ENCODE measurements at regions not wholly inside any gene's neighbourhood (a gene's known extent, or its start where the extent isn't known, plus 50 kb on each side); places are given as distances from the start of the nearest gene placed in this dataset.
"Not testable (repeated sequence)": the region's sequence is repeated elsewhere in the genome, so short reads cannot be mapped to it uniquely, and the experiment has no call there.

- DNase-seq (ENCODE audit: low spot score) = not testable (repeated sequence)
Measured at GRCh38 chr16:16624367-16624766, 245.4 kb downstream of the NPIPA7 start.

- DNase-seq (ENCODE audit: low spot score) = not testable (repeated sequence)
Measured at GRCh38 chr16:16625140-16625539, 246.2 kb downstream of the NPIPA7 start.

GRCh38 chr16:16627865-16628264 lies 248.9 kb downstream of the NPIPA7 start:
- DNase-seq (ENCODE audit: low spot score) = not testable (repeated sequence)

GRCh38 chr16:16638231-16638630 lies 259.3 kb downstream of the NPIPA7 start:
- DNase-seq (ENCODE audit: low spot score) = not testable (repeated sequence)

- DNase-seq (ENCODE audit: low spot score) = not testable (repeated sequence)
Measured at GRCh38 chr16:16638714-16639113, 259.8 kb downstream of the NPIPA7 start.

- DNase-seq (ENCODE audit: low spot score) = not testable (repeated sequence)
Measured at GRCh38 chr16:16643828-16644227, 264.9 kb downstream of the NPIPA7 start.

- DNase-seq (ENCODE audit: low spot score) = not testable (repeated sequence)
Measured at GRCh38 chr16:16648002-16648401, 269.1 kb downstream of the NPIPA7 start.

GRCh38 chr16:16672180-16672812 lies 293.4 kb downstream of the NPIPA7 start:
- not testable (repeated sequence) for DNase-seq (ENCODE audit: low spot score)

- not testable (repeated sequence) for DNase-seq (ENCODE audit: low spot score)
Measured at GRCh38 chr16:16674820-16675219, 295.9 kb downstream of the NPIPA7 start.

GRCh38 chr16:16721849-16722248 lies 342.9 kb downstream of the NPIPA7 start:
- DNase-seq (ENCODE audit: low spot score) = not testable (repeated sequence)

- DNase-seq (ENCODE audit: low spot score) = not testable (repeated sequence)
Measured at GRCh38 chr16:16722666-16723065, 343.7 kb downstream of the NPIPA7 start.

GRCh38 chr16:16723819-16724519 lies 345.0 kb downstream of the NPIPA7 start:
- not testable (repeated sequence) for DNase-seq (ENCODE audit: low spot score)

GRCh38 chr16:16727048-16727447 lies 348.1 kb downstream of the NPIPA7 start:
- DNase-seq (ENCODE audit: low spot score) = not testable (repeated sequence)

- DNase-seq (ENCODE audit: low spot score) = not testable (repeated sequence)
Measured at GRCh38 chr16:16742573-16742972, 363.6 kb downstream of the NPIPA7 start.

- not testable (repeated sequence) for DNase-seq (ENCODE audit: low spot score)
Measured at GRCh38 chr16:16754992-16755667, 376.2 kb downstream of the NPIPA7 start.

- no peak for DNase-seq (ENCODE audit: low spot score)
Measured at GRCh38 chr16:16763449-16763848, 384.5 kb downstream of the NPIPA7 start.

GRCh38 chr16:16770717-16771116 lies 391.8 kb downstream of the NPIPA7 start:
- DNase-seq (ENCODE audit: low spot score) = not testable (repeated sequence)

- no peak for DNase-seq (ENCODE audit: low spot score)
Measured at GRCh38 chr16:16774389-16774788, 395.4 kb downstream of the NPIPA7 start.

GRCh38 chr16:16778332-16778731 lies 399.4 kb downstream of the NPIPA7 start:
- DNase-seq (ENCODE audit: low spot score) = no peak

GRCh38 chr16:16780588-16780987 lies 401.6 kb downstream of the NPIPA7 start:
- no peak for DNase-seq (ENCODE audit: low spot score)

- no peak for DNase-seq (ENCODE audit: low spot score)
Measured at GRCh38 chr16:16782153-16782552, 403.2 kb downstream of the NPIPA7 start.

- no peak for DNase-seq (ENCODE audit: low spot score)
Measured at GRCh38 chr16:16788004-16788403, 409.1 kb downstream of the NPIPA7 start.

GRCh38 chr16:16790597-16790996 lies 411.7 kb downstream of the NPIPA7 start:
- no peak for DNase-seq (ENCODE audit: low spot score)

All from left forelimb (tissue), 1 donor.